ENCODE measurements at regions not wholly inside any gene's neighbourhood (a gene's known extent, or its start where the extent isn't known, plus 50 kb on each side); places are given as distances from the start of the nearest gene placed in this dataset.
"Not testable (repeated sequence)": the region's sequence is repeated elsewhere in the genome, so short reads cannot be mapped to it uniquely, and the experiment has no call there.

GRCh38 chr9:30995956-30996738 is 1388.3 kb upstream of the ACO1 start:
- no peaks in the 10 kb centered on the region for H3K27me3 Mint-ChIP-seq (ENCODE audit: low read depth)
- no peak overlapping the region for H3K4me3 Mint-ChIP-seq
- no peaks in the 10 kb centered on the region for H3K36me3 Mint-ChIP-seq (ENCODE audit: low read depth)
- no peak overlapping the region for H3K27ac Mint-ChIP-seq
- no peaks in the 10 kb centered on the region for H3K4me1 Mint-ChIP-seq (ENCODE audit: low read depth)
- DNase-seq (ENCODE audit: low spot score) = no peak
- no peaks in the 10 kb centered on the region for H3K9me3 Mint-ChIP-seq

- H3K36me3 Mint-ChIP-seq (ENCODE audit: low read depth) = no peaks in the 10 kb centered on the region
- DNase-seq (ENCODE audit: low spot score) = no peak
- H3K27me3 Mint-ChIP-seq (ENCODE audit: low read depth) = no peaks in the 10 kb centered on the region
- H3K9me3 Mint-ChIP-seq = no peaks in the 10 kb centered on the region
- no peaks in the 10 kb centered on the region for H3K4me1 Mint-ChIP-seq (ENCODE audit: low read depth)
- H3K4me3 Mint-ChIP-seq = no peak overlapping the region
- no peak overlapping the region for H3K27ac Mint-ChIP-seq
These were observed 1387.7 kb upstream of the ACO1 start for GRCh38 chr9:30996761-30997160.

GRCh38 chr9:30997291-30997690 is 1387.2 kb upstream of the ACO1 start:
- Mint-ChIP-seq H3K4me1 (ENCODE audit: low read depth) (no peaks in the 10 kb centered on the region), H3K4me3 (no peak overlapping the region), H3K27ac (no peak overlapping the region), H3K36me3 (ENCODE audit: low read depth) (no peaks in the 10 kb centered on the region), H3K27me3 (ENCODE audit: low read depth) (no peaks in the 10 kb centered on the region), H3K9me3 (no peaks in the 10 kb centered on the region)
- DNase-seq (ENCODE audit: low spot score) = no peak

- Mint-ChIP-seq H3K27me3 (ENCODE audit: low read depth) (no peaks in the 10 kb centered on the region), H3K27ac (no peak overlapping the region), H3K4me1 (ENCODE audit: low read depth) (no peaks in the 10 kb centered on the region), H3K36me3 (ENCODE audit: low read depth) (no peaks in the 10 kb centered on the region), H3K9me3 (peaks cover 5% of the 10 kb centered on the region), H3K4me3 (no peak overlapping the region)
- DNase-seq (ENCODE audit: low spot score) = no peak
These were observed 1379.3 kb upstream of the ACO1 start for GRCh38 chr9:31005086-31005665.

GRCh38 chr9:31013371-31013770 is 1371.1 kb upstream of the ACO1 start:
- Mint-ChIP-seq H3K27me3 (ENCODE audit: low read depth) (no peaks in the 10 kb centered on the region), H3K36me3 (ENCODE audit: low read depth) (no peaks in the 10 kb centered on the region), H3K4me1 (ENCODE audit: low read depth) (no peaks in the 10 kb centered on the region), H3K4me3 (no peak overlapping the region), H3K27ac (no peak overlapping the region), H3K9me3 (no peaks in the 10 kb centered on the region)
- no peak for DNase-seq (ENCODE audit: low spot score)

GRCh38 chr9:31023847-31024246 is 1360.6 kb upstream of the ACO1 start:
- Mint-ChIP-seq H3K4me1 (ENCODE audit: low read depth) (no peaks in the 10 kb centered on the region), H3K27ac (no peak overlapping the region), H3K9me3 (no peaks in the 10 kb centered on the region), H3K27me3 (ENCODE audit: low read depth) (no peaks in the 10 kb centered on the region), H3K4me3 (no peak overlapping the region), H3K36me3 (ENCODE audit: low read depth) (no peaks in the 10 kb centered on the region)
- DNase-seq (ENCODE audit: low spot score) = no peak

GRCh38 chr9:31027678-31028077 is 1356.8 kb upstream of the ACO1 start:
- H3K36me3 Mint-ChIP-seq (ENCODE audit: low read depth) = no peaks in the 10 kb centered on the region
- H3K4me3 Mint-ChIP-seq = no peak overlapping the region
- H3K9me3 Mint-ChIP-seq = no peaks in the 10 kb centered on the region
- no peak for DNase-seq (ENCODE audit: low spot score)
- no peak overlapping the region for H3K27ac Mint-ChIP-seq
- H3K4me1 Mint-ChIP-seq (ENCODE audit: low read depth) = no peaks in the 10 kb centered on the region
- H3K27me3 Mint-ChIP-seq (ENCODE audit: low read depth) = no peaks in the 10 kb centered on the region

GRCh38 chr9:31028137-31028536 is 1356.3 kb upstream of the ACO1 start:
- Mint-ChIP-seq H3K9me3 (no peaks in the 10 kb centered on the region), H3K36me3 (ENCODE audit: low read depth) (no peaks in the 10 kb centered on the region), H3K4me1 (ENCODE audit: low read depth) (no peaks in the 10 kb centered on the region), H3K4me3 (no peak overlapping the region), H3K27me3 (ENCODE audit: low read depth) (no peaks in the 10 kb centered on the region), H3K27ac (no peak overlapping the region)
- no peak for DNase-seq (ENCODE audit: low spot score)

- Mint-ChIP-seq H3K27me3 (ENCODE audit: low read depth) (no peaks in the 10 kb centered on the region), H3K27ac (no peak overlapping the region), H3K36me3 (ENCODE audit: low read depth) (no peaks in the 10 kb centered on the region), H3K9me3 (no peaks in the 10 kb centered on the region), H3K4me3 (no peak overlapping the region), H3K4me1 (ENCODE audit: low read depth) (no peaks in the 10 kb centered on the region)
- DNase-seq (ENCODE audit: low spot score) = no peak
These were observed 1353.7 kb upstream of the ACO1 start for GRCh38 chr9:31030741-31031202.

- no peaks in the 10 kb centered on the region for H3K36me3 Mint-ChIP-seq (ENCODE audit: low read depth)
- H3K9me3 Mint-ChIP-seq = no peaks in the 10 kb centered on the region
- DNase-seq (ENCODE audit: low spot score) = no peak
- H3K4me3 Mint-ChIP-seq = no peak overlapping the region
- H3K27ac Mint-ChIP-seq = no peak overlapping the region
- no peaks in the 10 kb centered on the region for H3K4me1 Mint-ChIP-seq (ENCODE audit: low read depth)
- no peaks in the 10 kb centered on the region for H3K27me3 Mint-ChIP-seq (ENCODE audit: low read depth)
These were observed 1352.2 kb upstream of the ACO1 start for GRCh38 chr9:31032206-31032605.

GRCh38 chr9:31034311-31034710 is 1350.1 kb upstream of the ACO1 start:
- Mint-ChIP-seq H3K27ac (no peak overlapping the region), H3K4me3 (no peak overlapping the region), H3K36me3 (ENCODE audit: low read depth) (no peaks in the 10 kb centered on the region), H3K4me1 (ENCODE audit: low read depth) (no peaks in the 10 kb centered on the region), H3K27me3 (ENCODE audit: low read depth) (no peaks in the 10 kb centered on the region), H3K9me3 (no peaks in the 10 kb centered on the region)
- DNase-seq (ENCODE audit: low spot score) = no peak

- no peak overlapping the region for H3K27ac Mint-ChIP-seq
- no peak overlapping the region for H3K4me3 Mint-ChIP-seq
- no peaks in the 10 kb centered on the region for H3K36me3 Mint-ChIP-seq (ENCODE audit: low read depth)
- H3K27me3 Mint-ChIP-seq (ENCODE audit: low read depth) = no peaks in the 10 kb centered on the region
- no peaks in the 10 kb centered on the region for H3K4me1 Mint-ChIP-seq (ENCODE audit: low read depth)
- no peaks in the 10 kb centered on the region for H3K9me3 Mint-ChIP-seq
- DNase-seq (ENCODE audit: low spot score) = no peak
These were observed 1343.9 kb upstream of the ACO1 start for GRCh38 chr9:31040564-31040963.

GRCh38 chr9:31045810-31046209 is 1338.6 kb upstream of the ACO1 start:
- no peaks in the 10 kb centered on the region for H3K4me1 Mint-ChIP-seq (ENCODE audit: low read depth)
- no peak overlapping the region for H3K4me3 Mint-ChIP-seq
- DNase-seq (ENCODE audit: low spot score) = no peak
- no peaks in the 10 kb centered on the region for H3K9me3 Mint-ChIP-seq
- no peak overlapping the region for H3K27ac Mint-ChIP-seq
- H3K36me3 Mint-ChIP-seq (ENCODE audit: low read depth) = no peaks in the 10 kb centered on the region
- H3K27me3 Mint-ChIP-seq (ENCODE audit: low read depth) = no peaks in the 10 kb centered on the region

GRCh38 chr9:31061592-31061991 is 1322.9 kb upstream of the ACO1 start:
- DNase-seq (ENCODE audit: low spot score); H3K27me3 Mint-ChIP-seq (ENCODE audit: low read depth); H3K4me3 Mint-ChIP-seq; H3K27ac Mint-ChIP-seq; H3K36me3 Mint-ChIP-seq (ENCODE audit: low read depth); H3K4me1 Mint-ChIP-seq (ENCODE audit: low read depth); H3K9me3 Mint-ChIP-seq: not testable (repeated sequence)

GRCh38 chr9:31065691-31066090 is 1318.8 kb upstream of the ACO1 start:
- no peak overlapping the region for H3K27ac Mint-ChIP-seq
- no peaks in the 10 kb centered on the region for H3K4me1 Mint-ChIP-seq (ENCODE audit: low read depth)
- H3K27me3 Mint-ChIP-seq (ENCODE audit: low read depth) = no peaks in the 10 kb centered on the region
- H3K4me3 Mint-ChIP-seq = no peak overlapping the region
- DNase-seq (ENCODE audit: low spot score) = no peak
- H3K9me3 Mint-ChIP-seq = no peaks in the 10 kb centered on the region
- H3K36me3 Mint-ChIP-seq (ENCODE audit: low read depth) = no peaks in the 10 kb centered on the region

Measured in T-helper 2 cell treated with Interferon-gamma antibody and Interleukin-4, amounts not matched to agents 5 μg/mL and 100 μg/mL, for 36 hours (primary cell).